SK-N-SH (cell line): ENCODE measurements at regions not wholly inside any gene's neighbourhood (a gene's known extent, or its start where the extent isn't known, plus 50 kb on each side); places are given as distances from the start of the nearest gene placed in this dataset.
A peak's percentile ranks its signal among the peaks of the same experiment; 100 is the strongest.

Experiments
- CTCF ChIA-PET: fragments of 300-600, 350-600 bp; formaldehyde crosslinking; extraction: SDS; loops from one replicate; lab custom pipeline; 2021; lab: Yijun Ruan, JAX
- POLR2A ChIA-PET: fragments of 350-600 bp; sonication (Branson Sonifier 250); formaldehyde crosslinking; extraction: SDS; loops from one replicate; lab custom pipeline; 2020; ENCODE audit warnings: antibody characterized with exemption, inconsistent platforms; lab: Yijun Ruan, JAX
- DNase-seq: peaks from one replicate; pipeline ENCODE4 v3.0.0; 2012
- H2AFZ ChIP-seq: fragments of 200-600 bp; sonication (generic); 2 replicates; pipeline ENCODE4 v1.8.1; 2016; ENCODE audit warnings: antibody characterized with exemption, mild to moderate bottlenecking, low read depth
- H3F3A ChIP-seq: fragments of 200-600 bp; sonication (generic); replicated peaks from 2 replicates; pipeline ENCODE3; 2016; ENCODE audit warnings: antibody characterized with exemption, mild to moderate bottlenecking; ENCODE audit not compliant: insufficient read depth
- H3K27ac ChIP-seq, 2 experiments: fragments of 200-500 bp in 1 of 2; fragments of 200-600 bp in 1 of 2; sonication (Bioruptor generic) in 1 of 2; sonication (generic), shearing (Covaris generic) in 1 of 2; 2 replicates each; pipeline versions ENCODE4 v1.5.1 to v1.6.1; 2014 to 2016; ENCODE audit warnings: low read depth in 2 of 2, inconsistent platforms in 1 of 2, low read length in 1 of 2, mild to moderate bottlenecking in 1 of 2, mixed read lengths in 1 of 2
- H3K27me3 ChIP-seq: fragments of 200-600 bp; sonication (generic), shearing (Covaris generic); 2 replicates; pipeline ENCODE4 v1.6.1; 2016; ENCODE audit warnings: mixed run types; ENCODE audit not compliant: insufficient read depth
- H3K36me3 ChIP-seq, 2 experiments: fragments of 200-500 bp in 1 of 2; fragments of 200-600 bp in 1 of 2; sonication (Bioruptor generic) in 1 of 2; sonication (generic) in 1 of 2; replicated peaks in 1 of 2; 2 replicates each; pipeline versions ENCODE3 to v1.5.1; 2014 to 2016; ENCODE audit warnings: low read length in 1 of 2, mild to moderate bottlenecking in 1 of 2; ENCODE audit not compliant: insufficient read depth in 2 of 2, control insufficient read depth in 1 of 2
- H3K4me1 ChIP-seq, 2 experiments: fragments of 200-500 bp in 1 of 2; fragments of 200-600 bp in 1 of 2; sonication (Bioruptor generic) in 1 of 2; sonication (generic), shearing (Covaris generic) in 1 of 2; 2 replicates each; pipeline versions ENCODE4 v1.5.1 to v1.6.1; 2014 to 2016; ENCODE audit warnings: low read depth in 1 of 2, low read length in 1 of 2, mixed run types in 1 of 2; ENCODE audit not compliant: insufficient read depth in 2 of 2, control insufficient read depth in 1 of 2
- H3K4me2 ChIP-seq: fragments of 200-600 bp; sonication (generic), shearing (Covaris generic); 2 replicates; pipeline ENCODE4 v1.6.1; 2017; ENCODE audit warnings: mixed run types
- H3K4me3 ChIP-seq, 2 experiments: fragments of 200-500 bp in 1 of 2; fragments of 200-600 bp in 1 of 2; sonication (Bioruptor generic) in 1 of 2; sonication (generic), shearing (Covaris generic) in 1 of 2; 2 replicates each; pipeline versions ENCODE4 v1.5.1 to v1.8.1; 2014 to 2016; ENCODE audit warnings: low read depth in 2 of 2, inconsistent platforms in 1 of 2, low read length in 1 of 2, mild to moderate bottlenecking in 1 of 2, mixed read lengths in 1 of 2, moderate library complexity in 1 of 2
- H3K79me2 ChIP-seq: fragments of 200-600 bp; sonication (generic); 2 replicates; pipeline ENCODE4 v1.8.1; 2017; ENCODE audit warnings: mild to moderate bottlenecking; ENCODE audit not compliant: insufficient read depth
- H3K9ac ChIP-seq: fragments of 200-600 bp; sonication (generic); 2 replicates; pipeline ENCODE4 v1.6.1; 2017; ENCODE audit warnings: mixed run types
- H3K9me2 ChIP-seq: fragments of 200-600 bp; sonication (generic); 2 replicates; pipeline ENCODE4 v1.6.1; 2017; ENCODE audit warnings: mixed run types
- H3K9me3 ChIP-seq: fragments of 200-600 bp; sonication (generic); 2 replicates; pipeline ENCODE4 v1.6.1; 2017; ENCODE audit warnings: mixed run types, mild to moderate bottlenecking, moderate library complexity
- H4K20me1 ChIP-seq: fragments of 200-600 bp; sonication (generic); 2 replicates; pipeline ENCODE4 v1.6.1; 2017; ENCODE audit warnings: mild to moderate bottlenecking, mixed run types; ENCODE audit not compliant: insufficient read depth
- CHD2 ChIP-seq: fragments of 150-350 bp; IDR thresholded peaks from 2 replicates; pipeline ENCODE4 v1.6.1; 2018; ENCODE audit warnings: low read length; ENCODE audit not compliant: partially characterized antibody
- ELF1 ChIP-seq: IDR thresholded peaks from 2 replicates; pipeline ENCODE4 v1.4.0; 2012
- FOSL2 ChIP-seq: IDR thresholded peaks from 2 replicates; pipeline ENCODE4 v1.4.0; 2012; ENCODE audit warnings: low read depth, mild to moderate bottlenecking, moderate library complexity, borderline replicate concordance
- FOXM1 ChIP-seq: IDR thresholded peaks from 2 replicates; pipeline ENCODE4 v1.4.0; 2012; ENCODE audit warnings: low read depth, mild to moderate bottlenecking
- JUND ChIP-seq: IDR thresholded peaks from 2 replicates; pipeline ENCODE4 v1.4.0; 2012
- MXI1 ChIP-seq: IDR thresholded peaks from 2 replicates; pipeline ENCODE4 v1.6.1; 2012; ENCODE audit warnings: mild to moderate bottlenecking, low read depth, low read length, improper control_type of control experiment
- NFIC ChIP-seq: IDR thresholded peaks from 2 replicates; pipeline ENCODE4 v1.4.0; 2012; ENCODE audit warnings: borderline replicate concordance
- RXRA ChIP-seq: IDR thresholded peaks from 2 replicates; pipeline ENCODE4 v1.4.0; 2012; ENCODE audit warnings: low read depth, mild to moderate bottlenecking, borderline replicate concordance
- SIN3A ChIP-seq: IDR thresholded peaks from 2 replicates; pipeline ENCODE4 v1.6.1; 2012; ENCODE audit warnings: low read depth, mild to moderate bottlenecking, low read length, moderate library complexity, borderline replicate concordance
- SMC3 ChIP-seq: IDR thresholded peaks from 2 replicates; pipeline ENCODE4 v1.6.1; 2012; ENCODE audit warnings: low read depth, low read length, improper control_type of control experiment
- TAF1 ChIP-seq: IDR thresholded peaks from 2 replicates; pipeline ENCODE4 v1.6.1; 2012; ENCODE audit warnings: low read depth, mild to moderate bottlenecking, low read length, moderate library complexity, borderline replicate concordance
- TCF12 ChIP-seq: IDR thresholded peaks from 2 replicates; pipeline ENCODE4 v1.4.0; 2012
- WGBS: methylation state at CpG from one replicate; pipeline ENCODE4 v1.1.6; 2017; ENCODE audit warnings: low lambda C conversion rate; 5-methylcytosine and 5-hydroxymethylcytosine counted together
- TF ChIP-seq, protein P1 (sequence below): fragments of 150-350 bp; IDR thresholded peaks from 2 replicates; pipeline ENCODE4 v1.6.1; 2017; ENCODE audit warnings: antibody characterized with exemption, low read length, low read depth, borderline replicate concordance
- TF ChIP-seq, protein P2 (sequence below): IDR thresholded peaks from 2 replicates; pipeline ENCODE4; 2012

DNA sequence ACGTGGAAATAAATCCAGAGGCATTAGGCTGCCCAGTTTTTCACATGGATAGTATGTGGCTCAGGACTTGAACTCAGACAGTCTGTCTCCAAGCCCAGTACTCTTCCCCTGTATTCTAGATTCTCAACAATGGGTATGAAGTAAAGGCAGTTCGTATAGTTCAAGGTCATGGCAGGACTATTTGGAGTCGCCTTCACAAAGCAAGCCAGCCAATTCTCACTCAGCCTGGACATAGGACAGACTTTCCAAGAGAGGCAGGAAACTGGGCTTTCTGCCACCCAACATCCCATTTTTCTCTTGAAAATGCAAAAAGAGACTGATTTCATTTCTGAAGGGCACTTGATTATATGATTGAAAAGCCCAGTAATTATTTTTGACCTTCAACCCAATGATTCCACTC lies 111.0 kb downstream of the EDN1 start (continued):
- TF ChIP-seq MXI1: no peak
- TF ChIP-seq SMC3: no peak
- TF ChIP-seq CHD2: no peak
- no peak for TF ChIP-seq JUND
- no peak for TF ChIP-seq TCF12

DNA sequence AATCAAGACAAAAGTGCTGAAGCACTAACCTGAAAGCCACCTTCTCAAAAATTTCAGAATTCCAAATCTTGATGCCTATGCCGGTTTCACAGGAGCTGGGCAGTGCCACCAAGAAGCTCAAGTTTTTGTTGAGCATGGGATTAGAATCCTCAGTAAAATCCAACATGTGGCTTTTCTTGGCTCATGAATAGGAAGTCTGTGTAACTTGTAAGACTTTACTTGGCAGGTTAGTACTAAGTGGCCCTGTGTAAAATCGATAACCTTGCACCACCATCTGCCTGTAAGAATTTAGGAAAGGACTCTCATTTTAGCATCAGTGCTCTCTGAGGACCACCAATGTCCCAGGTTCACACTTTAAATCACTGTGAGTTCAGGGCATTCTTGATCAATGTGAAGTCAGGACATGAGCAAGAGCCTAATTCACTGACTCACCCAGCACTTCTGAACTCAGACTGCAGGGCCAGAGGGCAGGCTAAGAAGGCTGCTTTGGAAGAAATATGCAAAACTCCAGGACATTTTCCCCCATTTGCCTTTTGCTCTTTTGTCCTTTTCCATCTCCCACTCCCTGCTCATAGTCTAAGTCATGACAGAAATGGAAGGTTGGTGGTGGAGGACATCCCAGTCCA lies 113.2 kb downstream of the EDN1 start:
- ChIA-PET POLR2A (no interaction called here), CTCF (interaction anchor here (1.3 kb wide), 1 partner anchor 200 kb away, joined by 3 read pairs; no protein-coding TSS in a partner anchor)
- Histone ChIP-seq H3K9me3 (no peaks in the 10 kb centered on the region), H3K4me1 (peaks cover 0 to 4% of the 10 kb centered on the region in 2 experiments; a peak in 1 of 4 replicates), H3K79me2 (no peaks in the 10 kb centered on the region), H3K9ac (peak overlapping the region; percentile 39), H3K4me2 (0 out of 2 replicates have a peak overlapping the region, but pooled peaks have one; percentile 7), H2AFZ (peak overlapping the region; percentile 75), H3F3A (no peaks in the 10 kb centered on the region), H3K36me3 (no peaks in the 10 kb centered on the region), H3K27me3 (no peaks in the 10 kb centered on the region), H3K4me3 (no peak overlapping the region), H3K27ac (peak overlapping the region in 1 of 2 experiments; percentile 59; a peak in 2 of 4 replicates), H4K20me1 (no peaks in the 10 kb centered on the region), H3K9me2 (no peaks in the 10 kb centered on the region)
- no peak for DNase-seq
- TF ChIP-seq MXI1 (no peak), SIN3A (no peak), ELF1 (no peak), FOSL2 (peak; percentile 54; the same call in 1 of the 2 replicates), RXRA (no peak), SMC3 (no peak), TAF1 (no peak)
- TF ChIP-seq, protein P1, sequence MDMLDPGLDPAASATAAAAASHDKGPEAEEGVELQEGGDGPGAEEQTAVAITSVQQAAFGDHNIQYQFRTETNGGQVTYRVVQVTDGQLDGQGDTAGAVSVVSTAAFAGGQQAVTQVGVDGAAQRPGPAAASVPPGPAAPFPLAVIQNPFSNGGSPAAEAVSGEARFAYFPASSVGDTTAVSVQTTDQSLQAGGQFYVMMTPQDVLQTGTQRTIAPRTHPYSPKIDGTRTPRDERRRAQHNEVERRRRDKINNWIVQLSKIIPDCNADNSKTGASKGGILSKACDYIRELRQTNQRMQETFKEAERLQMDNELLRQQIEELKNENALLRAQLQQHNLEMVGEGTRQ: no peak
- TF ChIP-seq, protein P2, sequence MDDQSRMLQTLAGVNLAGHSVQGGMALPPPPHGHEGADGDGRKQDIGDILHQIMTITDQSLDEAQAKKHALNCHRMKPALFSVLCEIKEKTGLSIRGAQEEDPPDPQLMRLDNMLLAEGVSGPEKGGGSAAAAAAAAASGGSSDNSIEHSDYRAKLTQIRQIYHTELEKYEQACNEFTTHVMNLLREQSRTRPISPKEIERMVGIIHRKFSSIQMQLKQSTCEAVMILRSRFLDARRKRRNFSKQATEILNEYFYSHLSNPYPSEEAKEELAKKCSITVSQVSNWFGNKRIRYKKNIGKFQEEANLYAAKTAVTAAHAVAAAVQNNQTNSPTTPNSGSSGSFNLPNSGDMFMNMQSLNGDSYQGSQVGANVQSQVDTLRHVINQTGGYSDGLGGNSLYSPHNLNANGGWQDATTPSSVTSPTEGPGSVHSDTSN: 0 out of 2 replicates have a peak, but pooled peaks have one; percentile 9
- WGBS: 85% methylated on average over 2 of the region's 2 CpGs

DNA sequence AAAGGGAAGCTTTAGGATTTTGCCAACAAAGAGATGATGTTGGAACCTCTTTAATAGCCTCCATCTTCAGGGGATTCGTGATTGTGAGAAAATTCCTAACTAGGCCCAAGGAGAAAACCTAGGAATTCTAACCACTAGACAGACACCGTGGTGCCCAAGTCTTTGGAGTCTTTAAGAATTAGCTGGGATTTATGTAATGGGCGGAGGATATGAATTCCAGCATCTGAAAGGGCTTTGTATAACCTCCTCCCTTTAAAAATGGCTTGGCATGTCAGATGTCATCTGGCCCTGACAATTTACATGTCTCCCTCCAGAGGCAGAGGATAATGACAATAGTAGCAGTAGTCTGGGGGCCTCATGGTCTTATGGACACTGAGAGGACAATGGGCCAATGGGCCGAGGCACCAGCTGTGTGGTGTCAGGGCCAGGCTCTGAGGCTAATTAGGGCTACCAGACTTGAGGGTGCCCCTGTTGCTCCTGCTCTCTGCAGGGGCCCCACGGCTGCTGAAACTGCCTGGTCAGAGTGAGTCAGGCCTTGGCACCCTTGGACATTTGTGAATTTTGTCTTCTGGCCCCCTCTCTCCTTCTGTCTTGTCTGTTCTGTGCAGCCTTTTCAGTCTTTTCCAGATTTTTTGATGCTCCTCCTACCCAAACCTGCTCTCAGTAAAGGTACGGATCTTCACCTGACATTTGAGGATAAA lies 113.9 kb downstream of the EDN1 start:
- Histone ChIP-seq H3K4me1 (peaks cover 0 to 4% of the 10 kb centered on the region in 2 experiments; a peak in 1 of 4 replicates), H3K27ac (peak overlapping the region in 1 of 2 experiments; percentile 59; a peak in 2 of 4 replicates), H4K20me1 (no peaks in the 10 kb centered on the region), H3K9ac (peak overlapping the region; percentile 39), H3K27me3 (no peaks in the 10 kb centered on the region), H3K36me3 (no peaks in the 10 kb centered on the region), H3K9me2 (no peaks in the 10 kb centered on the region), H3K4me2 (0 out of 2 replicates have a peak overlapping the region, but pooled peaks have one; percentile 7), H3K9me3 (no peaks in the 10 kb centered on the region), H3K4me3 (no peak overlapping the region), H2AFZ (peak overlapping the region; percentile 75), H3F3A (no peaks in the 10 kb centered on the region), H3K79me2 (no peaks in the 10 kb centered on the region)
- ChIA-PET POLR2A (no interaction called here), CTCF (no interaction called here)
- 86% methylated on average over 5 of the region's 6 CpGs for WGBS
- no peak for DNase-seq
- TF ChIP-seq FOXM1: no peak
- TF ChIP-seq NFIC: 0 out of 2 replicates have a peak, but pooled peaks have one; percentile 15
- TF ChIP-seq JUND: 0 out of 2 replicates have a peak, but pooled peaks have one; percentile 10
